Trophoblast cell (in vitro differentiated cells and primary cell): ENCODE measurements at regions not wholly inside any gene's neighbourhood (a gene's known extent, or its start where the extent isn't known, plus 50 kb on each side); places are given as distances from the start of the nearest gene placed in this dataset.

Experiments used
- DNase-seq, 2 donors: peaks; one replicate each; pipeline ENCODE4 v3.0.0-alpha.2; 2016
- H2AFZ ChIP-seq: 2 replicates; pipeline ENCODE4 v1.6.1; 2013; ENCODE audit warnings: low read length, moderate library complexity, mild to moderate bottlenecking; ENCODE audit not compliant: insufficient read depth, poor library complexity
- H2AK5ac ChIP-seq: 2 replicates; pipeline ENCODE4 v1.6.1; 2013; ENCODE audit warnings: mild to moderate bottlenecking, low read length
- H2BK120ac ChIP-seq: 2 replicates; pipeline ENCODE4 v1.6.1; 2013; ENCODE audit warnings: low read length, mild to moderate bottlenecking, moderate library complexity; ENCODE audit not compliant: insufficient read depth, poor library complexity
- H2BK12ac ChIP-seq: 2 replicates; pipeline ENCODE4 v1.6.1; 2013; ENCODE audit warnings: mild to moderate bottlenecking, low read length, moderate library complexity
- H2BK5ac ChIP-seq: 2 replicates; pipeline ENCODE4 v1.6.1; 2013; ENCODE audit warnings: low read length, low read depth, moderate library complexity, mild to moderate bottlenecking; ENCODE audit not compliant: poor library complexity
- H3K14ac ChIP-seq: 2 replicates; pipeline ENCODE4 v1.6.1; 2013; ENCODE audit warnings: mild to moderate bottlenecking, low read length
- H3K18ac ChIP-seq: 2 replicates; pipeline ENCODE4 v1.6.1; 2013; ENCODE audit warnings: mild to moderate bottlenecking, low read length
- H3K23ac ChIP-seq: 2 replicates; pipeline ENCODE4 v1.6.1; 2013; ENCODE audit warnings: low read length
- H3K27ac ChIP-seq: 2 replicates; pipeline ENCODE4 v1.5.1; 2013; ENCODE audit warnings: low read depth, mild to moderate bottlenecking, inconsistent platforms, low read length, moderate library complexity
- H3K27me3 ChIP-seq: 2 replicates; pipeline ENCODE4 v1.6.1; 2013; ENCODE audit warnings: inconsistent platforms, mild to moderate bottlenecking, low read length, moderate library complexity; ENCODE audit not compliant: insufficient read depth
- H3K36me3 ChIP-seq, 2 experiments: 1 replicate in 1 of 2; 2 replicates in 1 of 2; pipeline ENCODE4 v1.6.1; 2013; ENCODE audit warnings: low read length in 2 of 2, mild to moderate bottlenecking in 2 of 2, moderate library complexity in 1 of 2; ENCODE audit not compliant: insufficient read depth in 2 of 2, control insufficient read depth in 1 of 2
- H3K4ac ChIP-seq: 2 replicates; pipeline ENCODE4 v1.6.1; 2013; ENCODE audit warnings: low read depth, mild to moderate bottlenecking, low read length, moderate library complexity
- H3K4me1 ChIP-seq, 2 experiments: 1 replicate in 1 of 2; 2 replicates in 1 of 2; pipeline ENCODE4 v1.6.1; 2013; ENCODE audit warnings: low read length in 2 of 2, mild to moderate bottlenecking in 2 of 2, moderate library complexity in 1 of 2; ENCODE audit not compliant: insufficient read depth in 2 of 2, control insufficient read depth in 1 of 2
- H3K4me2 ChIP-seq: 2 replicates; pipeline ENCODE4 v1.6.1; 2013; ENCODE audit warnings: inconsistent platforms, mild to moderate bottlenecking, low read length, moderate library complexity
- H3K4me3 ChIP-seq: 2 replicates; pipeline ENCODE4 v1.5.1; 2013; ENCODE audit warnings: mild to moderate bottlenecking, low read depth, low read length, inconsistent platforms
- H3K79me1 ChIP-seq: one replicate; pipeline ENCODE4 v1.6.1; 2013; ENCODE audit warnings: low read length
- H3K79me2 ChIP-seq: 2 replicates; pipeline ENCODE4 v1.6.1; 2013; ENCODE audit warnings: low read length, mild to moderate bottlenecking; ENCODE audit not compliant: control insufficient read depth, insufficient read depth, poor library complexity
- H3K9ac ChIP-seq: 2 replicates; pipeline ENCODE4 v1.6.1; 2013; ENCODE audit warnings: mild to moderate bottlenecking, low read length
- H3K9me3 ChIP-seq: 2 replicates; pipeline ENCODE4 v1.6.1; 2013; ENCODE audit warnings: low read depth, mild to moderate bottlenecking, control low read depth, inconsistent platforms, low read length; ENCODE audit not compliant: insufficient read depth
- H4K12ac ChIP-seq: 2 replicates; pipeline ENCODE4 v1.6.1; 2013; ENCODE audit warnings: low read depth, mild to moderate bottlenecking, low read length, moderate library complexity
- H4K8ac ChIP-seq: 2 replicates; pipeline ENCODE4 v1.6.1; 2013; ENCODE audit warnings: low read depth, mild to moderate bottlenecking, low read length, moderate library complexity
- H4K91ac ChIP-seq: one replicate; pipeline ENCODE4 v1.6.1; 2013; ENCODE audit warnings: low read depth, mild to moderate bottlenecking, low read length, moderate library complexity
- WGBS: extraction: QIAGEN DNeasy Blood & Tissue Kit; methylation state at CpG from one replicate; pipeline ENCODE4 v1.1.7; 2013; ENCODE audit warnings: missing lambda C conversion rate; ENCODE audit not compliant: insufficient read length, insufficient coverage; ENCODE audit errors: extremely low coverage; 5-methylcytosine and 5-hydroxymethylcytosine counted together

GRCh38 chr2:151085181-151085611, 176.5 kb downstream of the RBM43 start:
- H3K4me1 ChIP-seq, result no peaks in the 10 kb centered on the region
- H3K4me3 ChIP-seq, result no peak overlapping the region
- no peak overlapping the region for H2AK5ac ChIP-seq
- no peak overlapping the region for H4K91ac ChIP-seq
- no peak for DNase-seq
- H3K9me3 ChIP-seq, result no peaks in the 10 kb centered on the region
- H2BK12ac ChIP-seq, result no peak overlapping the region
- H3K18ac ChIP-seq, result no peak overlapping the region
- no peak overlapping the region for H2BK120ac ChIP-seq
- H3K4me2 ChIP-seq, result no peak overlapping the region
- no peak overlapping the region for H3K14ac ChIP-seq
- no peaks in the 10 kb centered on the region for H3K36me3 ChIP-seq
- H3K79me1 ChIP-seq, result no peaks in the 10 kb centered on the region
- H3K9ac ChIP-seq, result no peak overlapping the region
- H4K8ac ChIP-seq, result no peak overlapping the region
- H3K27me3 ChIP-seq, result no peaks in the 10 kb centered on the region
- no CpG with 5 or more reads among the region's 1 CpG for WGBS
- no peak overlapping the region for H2AFZ ChIP-seq
- H2BK5ac ChIP-seq, result no peak overlapping the region
- H3K4ac ChIP-seq, result no peak overlapping the region
- no peaks in the 10 kb centered on the region for H3K79me2 ChIP-seq
- H3K27ac ChIP-seq, result no peak overlapping the region
- no peak overlapping the region for H4K12ac ChIP-seq
- no peak overlapping the region for H3K23ac ChIP-seq

GRCh38 chr2:151083856-151084795, 177.5 kb downstream of the RBM43 start:
- whole genome bisulfite sequencing, result no CpG with 5 or more reads among the region's 7 CpGs
- no peak overlapping the region for H4K12ac ChIP-seq
- no peak overlapping the region for H2BK5ac ChIP-seq
- no peak overlapping the region for H4K91ac ChIP-seq
- no peak overlapping the region for H3K14ac ChIP-seq
- no peak overlapping the region for H2BK120ac ChIP-seq
- no peak overlapping the region for H2AFZ ChIP-seq
- no peak for DNase-seq
- H3K4ac ChIP-seq, result no peak overlapping the region
- H3K4me3 ChIP-seq, result no peak overlapping the region
- no peaks in the 10 kb centered on the region for H3K9me3 ChIP-seq
- H2AK5ac ChIP-seq, result no peak overlapping the region
- no peak overlapping the region for H3K18ac ChIP-seq
- no peaks in the 10 kb centered on the region for H3K27me3 ChIP-seq
- no peak overlapping the region for H3K23ac ChIP-seq
- no peak overlapping the region for H4K8ac ChIP-seq
- no peak overlapping the region for H2BK12ac ChIP-seq
- no peak overlapping the region for H3K9ac ChIP-seq
- H3K79me1 ChIP-seq, result no peaks in the 10 kb centered on the region
- no peak overlapping the region for H3K27ac ChIP-seq
- no peaks in the 10 kb centered on the region for H3K4me1 ChIP-seq
- no peak overlapping the region for H3K4me2 ChIP-seq
- H3K79me2 ChIP-seq, result no peaks in the 10 kb centered on the region
- H3K36me3 ChIP-seq, result no peaks in the 10 kb centered on the region

- no peak overlapping the region for H4K12ac ChIP-seq
- no peak overlapping the region for H3K9ac ChIP-seq
- no peaks in the 10 kb centered on the region for H3K36me3 ChIP-seq
- H2BK120ac ChIP-seq, result no peak overlapping the region
- no peak overlapping the region for H3K23ac ChIP-seq
- no peak overlapping the region for H3K14ac ChIP-seq
- no peaks in the 10 kb centered on the region for H3K79me1 ChIP-seq
- no peak overlapping the region for H4K91ac ChIP-seq
- no peak overlapping the region for H3K4ac ChIP-seq
- H3K27me3 ChIP-seq, result no peaks in the 10 kb centered on the region
- no peak overlapping the region for H2BK5ac ChIP-seq
- no peak overlapping the region for H2AFZ ChIP-seq
- H3K9me3 ChIP-seq, result no peaks in the 10 kb centered on the region
- no peak overlapping the region for H2BK12ac ChIP-seq
- no peak overlapping the region for H3K4me3 ChIP-seq
- H2AK5ac ChIP-seq, result no peak overlapping the region
- H3K27ac ChIP-seq, result no peak overlapping the region
- H3K4me1 ChIP-seq, result no peaks in the 10 kb centered on the region
- no peaks in the 10 kb centered on the region for H3K79me2 ChIP-seq
- DNase-seq, result no peak
- no peak overlapping the region for H3K4me2 ChIP-seq
- H4K8ac ChIP-seq, result no peak overlapping the region
- H3K18ac ChIP-seq, result no peak overlapping the region
These were observed 182.8 kb downstream of the RBM43 start for GRCh38 chr2:151078889-151079288.

GRCh38 chr2:151071906-151072305, 189.8 kb downstream of the RBM43 start:
- H4K91ac ChIP-seq, result no peak overlapping the region
- H3K9ac ChIP-seq, result no peak overlapping the region
- WGBS, result no CpG with 5 or more reads among the region's 1 CpG
- H3K27me3 ChIP-seq, result no peaks in the 10 kb centered on the region
- no peak overlapping the region for H4K12ac ChIP-seq
- H3K23ac ChIP-seq, result no peak overlapping the region
- H3K14ac ChIP-seq, result no peak overlapping the region
- no peak overlapping the region for H2AFZ ChIP-seq
- no peaks in the 10 kb centered on the region for H3K79me2 ChIP-seq
- peaks cover 0 to 6% of the 10 kb centered on the region in 2 experiments for H3K4me1 ChIP-seq
- H3K4me3 ChIP-seq, result no peak overlapping the region
- DNase-seq, result no peak
- no peak overlapping the region for H2BK120ac ChIP-seq
- H3K9me3 ChIP-seq, result no peaks in the 10 kb centered on the region
- no peak overlapping the region for H2BK5ac ChIP-seq
- H2AK5ac ChIP-seq, result no peak overlapping the region
- H3K79me1 ChIP-seq, result peaks cover 6% of the 10 kb centered on the region
- no peak overlapping the region for H3K18ac ChIP-seq
- no peak overlapping the region for H3K4me2 ChIP-seq
- H3K36me3 ChIP-seq, result no peaks in the 10 kb centered on the region
- no peak overlapping the region for H4K8ac ChIP-seq
- no peak overlapping the region for H2BK12ac ChIP-seq
- H3K4ac ChIP-seq, result no peak overlapping the region
- H3K27ac ChIP-seq, result no peak overlapping the region
